GM19025 (cell line): ENCODE measurements at regions not wholly inside any gene's neighbourhood (a gene's known extent, or its start where the extent isn't known, plus 50 kb on each side); places are given as distances from the start of the nearest gene placed in this dataset.
"Not testable (repeated sequence)": the region's sequence is repeated elsewhere in the genome, so short reads cannot be mapped to it uniquely, and the experiment has no call there.

Experiments
- ATAC-seq: cut with Tn5 transposase; IDR thresholded peaks from one replicate; pipeline ENCODE4 v1.9.1; 2021; ENCODE audit warnings: mild to moderate bottlenecking, low read depth, moderate library complexity; ENCODE audit not compliant: unreplicated experiment

GRCh38 chr1:192418552-192419285 is 101.9 kb downstream of the RGS21 start:
- no peak for ATAC-seq

GRCh38 chr1:192430644-192431043 is 113.9 kb downstream of the RGS21 start:
- ATAC-seq = no peak

DNA sequence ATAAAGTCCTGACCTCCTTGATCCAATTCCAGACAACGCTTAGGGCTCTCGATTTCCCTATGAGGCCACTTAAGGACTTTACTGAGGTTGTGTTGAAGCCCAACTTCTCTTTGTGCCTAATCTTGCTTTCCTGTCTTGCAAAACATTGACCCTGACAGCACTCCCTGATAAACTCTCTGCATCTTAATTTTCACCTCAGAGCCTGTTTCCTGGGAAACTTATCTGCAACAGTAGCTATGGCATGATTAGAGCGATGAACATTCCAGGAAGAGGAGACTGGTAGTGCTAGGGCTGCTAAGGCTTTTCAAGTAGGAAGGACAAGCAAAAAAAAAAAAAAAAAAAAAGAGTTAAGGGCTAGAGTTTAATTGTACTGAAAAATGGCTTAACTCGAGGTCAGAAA is 118.9 kb downstream of the RGS21 start:
- ATAC-seq = no peak

DNA sequence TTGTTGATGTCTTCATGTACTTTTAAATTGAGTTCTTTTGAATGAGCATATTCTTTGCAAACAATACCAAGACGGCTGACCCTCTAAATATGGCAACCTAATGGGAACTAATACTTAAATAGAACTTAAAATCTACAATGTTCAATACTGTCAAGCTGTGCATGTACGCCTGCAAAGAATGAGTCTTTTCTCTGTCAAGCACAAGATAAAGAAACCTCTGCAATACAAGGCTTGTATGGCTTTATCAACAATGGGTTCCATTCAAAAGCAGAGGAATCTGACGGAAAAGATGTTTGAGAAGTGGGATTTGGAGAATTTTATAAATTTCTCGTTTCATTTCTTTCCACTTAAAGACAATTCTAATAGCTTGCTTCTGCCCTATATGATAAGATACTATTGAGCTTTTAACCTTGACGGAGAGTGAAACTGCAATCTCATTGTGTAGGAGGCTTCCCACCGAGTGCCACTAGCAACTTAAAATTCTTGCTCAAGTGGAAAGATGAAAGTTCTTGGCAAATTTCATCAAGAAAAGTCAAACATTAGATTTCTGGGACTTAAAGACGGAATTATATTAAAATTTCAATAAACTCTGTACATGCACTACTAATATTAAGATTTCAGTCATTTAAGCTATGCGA is 119.8 kb downstream of the RGS21 start:
- ATAC-seq = no peak

- ATAC-seq = no peak
Measured at GRCh38 chr1:192438737-192439136, 121.9 kb downstream of the RGS21 start.

- no peak for ATAC-seq
Measured at GRCh38 chr1:192439373-192440025, 122.7 kb downstream of the RGS21 start.

- no peak for ATAC-seq
Measured at GRCh38 chr1:192441492-192441891, 124.7 kb downstream of the RGS21 start.

- ATAC-seq = no peak
Measured at GRCh38 chr1:192442736-192443135, 125.9 kb downstream of the RGS21 start.

DNA sequence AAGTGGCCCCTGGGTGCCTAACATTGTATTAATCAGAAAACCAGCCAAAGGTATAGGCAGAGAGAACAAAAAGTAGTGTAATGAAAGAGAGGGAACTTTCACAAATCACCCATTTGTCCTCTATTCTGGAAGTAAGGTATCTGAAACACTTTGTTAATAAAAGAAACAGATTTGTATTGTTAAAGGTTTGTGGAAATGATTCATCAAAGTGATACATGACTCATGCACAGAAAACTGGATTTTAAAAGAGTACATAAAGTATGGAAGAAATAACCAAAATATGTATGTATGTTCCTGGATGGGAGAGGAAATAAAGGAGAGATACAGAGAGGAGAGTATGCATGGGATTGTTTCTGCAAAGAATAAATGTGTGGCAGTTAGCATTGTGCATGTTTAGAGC is 126.8 kb downstream of the RGS21 start:
- no peak for ATAC-seq

GRCh38 chr1:192445241-192445640 is 128.4 kb downstream of the RGS21 start:
- ATAC-seq = no peak

- no peak for ATAC-seq
Measured at GRCh38 chr1:192445839-192446489, 129.2 kb downstream of the RGS21 start.

DNA sequence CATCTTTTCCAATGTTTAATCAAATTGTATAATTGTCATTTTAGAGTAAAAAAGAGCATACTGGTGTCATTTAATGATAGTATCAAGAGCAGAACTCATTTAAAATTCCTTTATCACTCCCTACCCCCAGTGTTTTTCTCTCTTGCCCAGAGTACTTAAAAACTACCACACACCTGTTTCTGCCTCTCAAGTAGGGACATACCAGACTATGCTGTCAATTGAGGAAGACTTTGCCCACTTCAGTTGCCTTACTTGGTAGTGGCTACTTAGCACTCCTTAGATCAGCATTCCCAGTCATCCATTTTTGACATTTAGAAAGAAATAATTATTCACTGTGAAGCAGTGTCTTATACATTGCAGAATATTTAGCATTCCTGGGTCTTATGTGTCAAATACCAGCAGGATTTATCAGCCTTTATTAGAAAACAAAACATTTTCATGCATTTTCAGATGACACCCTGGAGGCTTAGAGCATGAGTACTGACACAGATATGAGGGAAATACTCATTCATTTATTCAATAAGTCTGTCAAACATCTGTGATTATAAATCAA is 127.5 kb upstream of the RGS1 start:
- no peak for ATAC-seq

DNA sequence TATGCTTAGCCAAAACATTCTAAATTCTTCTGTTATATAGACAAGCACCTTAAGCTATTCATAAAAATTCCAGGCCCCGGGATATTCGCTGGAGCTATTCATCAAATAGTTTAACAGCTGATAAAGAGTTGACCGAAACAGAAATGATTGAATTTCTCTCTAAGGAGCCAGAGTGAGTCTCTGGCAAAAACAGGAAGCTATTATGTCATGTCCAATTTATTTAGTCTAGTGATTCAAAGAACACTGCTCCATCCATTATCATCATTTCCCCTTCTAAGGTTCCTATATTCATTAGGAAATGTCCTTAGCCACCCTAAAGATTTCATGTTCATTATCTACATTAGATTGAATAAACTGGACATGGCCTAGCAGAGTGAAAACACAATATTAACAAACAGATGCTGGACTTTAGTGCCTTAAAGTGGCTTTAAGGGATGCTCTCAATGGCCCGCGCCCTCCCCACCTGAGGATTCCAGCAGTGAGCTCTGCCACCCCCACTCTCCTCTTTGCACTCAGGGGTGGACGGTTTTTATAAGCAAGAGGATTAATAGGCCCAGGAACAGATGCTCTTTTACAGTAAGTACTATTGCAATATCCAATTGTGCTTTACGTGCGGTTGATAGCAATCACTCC is 122.1 kb upstream of the RGS1 start:
- ATAC-seq = no peak

DNA sequence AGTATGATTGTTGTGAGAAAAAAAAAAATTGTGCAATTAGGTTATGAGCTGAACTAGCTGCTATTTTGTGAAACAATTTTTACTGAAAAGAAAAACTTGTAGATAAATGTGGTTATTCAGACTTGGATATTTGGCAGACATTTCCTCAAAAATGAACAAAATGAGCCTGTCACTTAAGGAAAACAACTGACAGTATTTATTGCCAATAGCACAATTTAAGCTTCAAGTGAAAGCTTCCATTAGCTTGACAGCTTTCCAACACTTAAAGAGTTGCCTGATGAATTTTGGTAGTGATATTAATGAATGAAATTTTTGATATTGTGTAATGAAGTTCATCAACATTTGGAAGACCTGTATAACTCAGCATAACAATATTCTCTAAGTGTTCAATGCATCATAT is 116.1 kb upstream of the RGS1 start:
- ATAC-seq = no peak

GRCh38 chr1:192461684-192462083 is 113.9 kb upstream of the RGS1 start:
- no peak for ATAC-seq

GRCh38 chr1:192462616-192463015 is 113.0 kb upstream of the RGS1 start:
- ATAC-seq = no peak

- ATAC-seq = no peak
Measured at GRCh38 chr1:192463661-192464060, 111.9 kb upstream of the RGS1 start.

DNA sequence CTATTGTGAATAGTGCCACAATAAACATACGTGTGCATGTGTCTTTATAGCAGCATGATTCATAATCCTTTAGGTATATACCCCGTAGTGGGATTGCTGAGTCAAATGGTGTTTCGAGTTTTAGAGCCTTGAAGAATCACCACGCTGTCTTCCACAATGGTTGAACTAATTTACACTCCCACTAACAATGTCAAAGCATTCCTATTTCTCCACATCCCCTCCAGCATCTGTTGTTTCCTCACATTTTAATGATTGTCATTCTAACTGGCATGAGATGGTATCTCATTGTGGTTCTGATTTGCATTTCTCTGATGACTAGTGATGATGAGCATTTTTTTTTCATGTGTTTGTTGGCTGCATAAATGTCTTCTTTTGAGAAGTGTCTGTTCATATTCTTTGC is 110.4 kb upstream of the RGS1 start:
- ATAC-seq = not testable (repeated sequence)

DNA sequence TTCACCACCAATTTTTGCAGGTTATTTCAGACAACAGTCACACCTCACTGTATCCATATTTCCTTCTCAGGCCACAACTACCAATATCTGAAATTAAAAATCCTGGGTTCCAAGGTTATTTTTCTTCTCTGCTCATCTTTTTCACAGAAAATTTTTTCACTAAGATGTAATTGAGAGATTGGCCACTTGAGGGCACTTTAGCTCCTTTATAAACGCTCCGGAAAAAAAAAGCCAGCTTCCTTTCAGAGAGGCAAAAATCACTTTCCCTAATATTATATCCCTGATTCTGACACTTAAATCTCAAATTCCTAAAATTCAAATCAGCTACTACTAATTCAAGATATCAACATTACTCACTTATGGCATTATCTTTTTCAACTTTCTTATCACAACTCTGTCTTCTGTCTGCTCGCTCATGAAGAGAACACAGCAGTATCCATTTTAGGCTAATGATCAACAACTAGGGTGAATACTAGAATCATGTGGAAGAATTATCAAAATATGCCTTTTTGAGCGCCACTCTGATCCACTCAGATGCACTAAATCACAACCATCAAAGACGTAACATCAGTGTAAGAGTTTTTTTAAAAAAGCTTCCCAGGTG is 101.4 kb upstream of the RGS1 start:
- no peak for ATAC-seq

- ATAC-seq = no peak
Measured at GRCh38 chr1:192475329-192475728, 100.2 kb upstream of the RGS1 start.
